GM18868 (cell line): ENCODE measurements at regions not wholly inside any gene's neighbourhood (a gene's known extent, or its start where the extent isn't known, plus 50 kb on each side); places are given as distances from the start of the nearest gene placed in this dataset.

Source experiments
- ATAC-seq: cut with Tn5 transposase; IDR thresholded peaks from one replicate; pipeline ENCODE4 v1.9.1; 2021; ENCODE audit warnings: mild to moderate bottlenecking, moderate library complexity; ENCODE audit not compliant: unreplicated experiment

DNA sequence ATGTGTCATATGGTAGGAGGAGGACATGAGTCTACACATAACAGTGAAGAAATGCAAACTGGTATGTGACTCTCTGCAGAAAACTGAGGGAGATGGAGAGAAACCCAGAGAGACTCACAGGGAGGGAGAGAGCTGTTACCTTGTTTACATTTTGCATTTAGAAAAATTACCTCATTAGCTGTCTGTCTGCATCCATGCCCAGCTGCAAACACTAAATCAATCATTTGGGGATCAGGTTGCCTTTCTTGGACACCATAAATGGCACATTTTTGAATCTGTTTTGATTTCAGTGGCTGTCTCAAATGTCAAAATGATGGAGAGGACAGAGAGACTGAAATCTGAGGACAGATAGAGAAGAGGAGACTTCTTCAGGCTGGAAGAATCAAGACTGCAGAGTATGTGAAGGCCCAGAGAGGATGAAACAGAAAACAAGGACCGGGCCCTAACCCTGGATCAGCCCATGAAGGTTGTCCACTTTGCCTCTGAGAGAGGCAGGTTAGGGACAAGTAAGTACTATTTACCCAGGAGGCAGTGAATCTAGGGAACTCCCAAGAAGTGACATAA, 92.2 kb downstream of the UNC5CL start:
- ATAC-seq: no peak

DNA sequence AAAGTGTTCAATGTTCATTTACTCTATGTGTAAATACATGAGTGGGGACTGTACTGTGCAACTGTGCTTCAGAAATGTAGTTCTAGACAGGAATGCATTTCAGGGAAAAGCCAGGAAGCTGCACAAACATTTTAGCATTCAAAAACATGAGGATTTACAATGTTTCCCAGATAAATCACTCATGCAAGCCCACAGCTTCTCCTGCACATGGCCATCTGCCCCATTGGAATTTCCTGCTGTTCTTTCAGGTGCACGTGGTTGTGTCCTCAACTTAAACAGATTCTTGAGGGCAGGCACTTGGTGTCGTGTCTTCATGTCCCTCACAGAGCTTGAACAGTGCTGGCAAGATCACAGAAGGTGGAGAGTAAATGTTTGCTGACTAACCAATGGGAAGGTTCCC, 101.5 kb downstream of the UNC5CL start:
- ATAC-seq: no peak

GRCh38 chr6:40936818-40937251, 102.2 kb downstream of the UNC5CL start:
- ATAC-seq: no peak

DNA sequence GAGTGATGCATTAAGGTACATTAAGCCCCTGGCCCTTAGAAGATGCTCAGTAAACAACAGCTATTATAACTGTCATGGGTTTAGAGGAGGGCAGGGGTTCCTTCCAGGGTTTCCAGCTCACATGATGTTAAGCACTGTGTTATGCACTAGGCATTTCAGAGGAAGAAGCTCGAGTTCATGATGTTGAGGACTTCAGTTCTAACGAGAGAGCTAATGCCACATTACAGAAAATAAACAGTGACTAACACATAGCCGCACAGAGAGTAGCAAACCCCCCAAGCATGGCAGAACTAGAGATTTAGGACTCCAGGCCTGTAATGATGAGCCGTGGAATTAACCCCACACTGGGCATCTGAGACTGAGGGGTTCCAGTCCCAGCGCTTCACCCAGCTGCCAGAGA, 105.2 kb downstream of the UNC5CL start:
- no peak for ATAC-seq

GRCh38 chr6:40932953-40933352, 106.1 kb downstream of the UNC5CL start:
- no peak for ATAC-seq

- no peak for ATAC-seq
Observed at GRCh38 chr6:40932366-40932765, 106.7 kb downstream of the UNC5CL start.

DNA sequence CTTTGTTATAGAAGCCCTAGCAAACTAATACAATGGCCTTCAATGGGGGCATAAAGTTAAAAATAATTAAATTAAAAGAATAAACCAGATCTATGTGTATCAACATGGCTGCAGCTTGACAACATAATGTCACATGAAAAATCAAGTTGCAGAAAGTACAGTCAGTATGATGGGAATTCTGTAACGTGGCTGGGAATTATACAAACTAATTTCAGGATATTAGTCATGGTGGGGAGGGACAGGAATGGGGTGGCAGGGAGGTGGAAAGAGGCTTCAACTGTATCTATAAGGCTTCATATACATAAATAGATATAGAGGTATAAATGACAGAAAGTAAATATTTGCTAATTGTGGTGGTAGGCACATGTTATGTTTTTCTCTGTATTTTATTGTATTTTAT, 107.1 kb downstream of the UNC5CL start:
- ATAC-seq: no peak

DNA sequence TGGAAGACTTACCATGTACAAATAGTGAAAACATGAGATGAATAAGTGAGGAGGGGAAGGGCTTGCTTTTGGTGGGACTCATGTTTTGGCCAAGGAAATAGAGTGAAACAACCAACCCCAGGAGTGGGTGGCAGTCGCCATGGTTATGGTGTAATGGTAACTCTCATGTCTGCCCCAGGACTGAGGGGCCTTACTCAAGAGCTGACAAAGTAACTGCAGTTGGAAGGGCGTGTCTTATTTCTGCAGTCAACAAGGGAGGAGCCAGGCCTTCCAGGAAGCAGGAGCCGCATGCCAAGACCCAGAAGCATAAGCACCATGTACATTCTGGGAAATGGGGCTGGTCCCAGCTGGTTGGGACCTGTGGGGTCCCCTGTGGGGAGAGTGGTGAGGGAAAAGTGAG, 108.5 kb downstream of the UNC5CL start:
- no peak for ATAC-seq

DNA sequence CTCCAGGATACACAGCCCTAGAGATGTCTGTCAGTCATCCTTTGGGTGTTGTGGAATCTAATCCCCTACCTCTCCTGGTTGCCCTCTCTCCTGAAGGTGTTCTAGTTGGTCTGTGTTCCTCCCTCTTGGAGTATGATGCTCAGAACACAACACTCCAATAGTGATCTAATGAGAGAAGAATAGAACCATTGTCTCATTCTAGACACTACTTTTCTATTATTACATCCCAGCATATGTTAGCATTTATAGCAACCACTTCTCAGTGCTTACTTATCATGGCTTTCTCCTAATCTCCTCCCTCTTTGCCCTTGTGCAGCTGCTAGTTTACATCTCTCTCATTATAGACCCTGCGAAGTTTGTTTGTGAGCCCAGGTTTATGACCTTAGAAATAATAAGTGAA, 109.0 kb downstream of the UNC5CL start:
- ATAC-seq: no peak

DNA sequence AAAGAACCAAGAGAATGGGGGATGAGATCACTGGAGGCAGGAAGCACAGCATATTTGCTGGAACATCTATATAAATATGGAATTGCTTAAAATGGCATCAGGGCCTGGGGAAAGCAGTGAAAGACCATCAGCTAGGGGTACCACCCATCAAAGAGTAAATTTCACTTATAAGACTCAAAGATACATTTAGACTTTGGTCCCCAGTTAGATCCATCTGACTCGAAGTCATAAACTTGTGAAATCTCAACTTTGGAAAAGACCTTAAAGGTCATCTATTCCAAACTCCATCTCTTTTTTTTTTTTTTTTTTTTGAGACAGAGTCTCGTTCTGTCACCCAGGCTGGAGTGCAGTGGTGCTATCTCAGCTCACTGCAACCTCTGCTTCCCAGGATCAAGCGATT, 109.8 kb downstream of the UNC5CL start:
- ATAC-seq: no peak

GRCh38 chr6:40928763-40929162, 110.3 kb downstream of the UNC5CL start:
- ATAC-seq: no peak

DNA sequence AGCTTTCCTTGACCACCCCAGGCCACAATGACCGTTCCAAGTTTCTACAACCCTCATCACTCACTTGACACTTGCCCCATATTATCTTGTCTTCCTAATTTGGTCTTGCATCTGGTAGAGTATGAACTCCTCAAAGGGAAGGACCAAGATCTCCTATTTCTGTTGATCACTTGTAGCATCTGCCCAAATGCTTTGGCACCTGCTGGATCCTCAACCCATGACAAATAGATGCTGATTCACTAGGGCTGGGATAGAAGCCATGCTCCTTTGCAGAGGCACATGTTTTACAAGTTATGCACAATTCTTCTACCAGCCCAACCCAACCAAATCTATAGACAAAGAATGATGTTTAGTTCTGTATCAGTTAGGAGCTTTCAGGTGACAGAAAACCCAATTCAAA, 110.7 kb downstream of the UNC5CL start:
- ATAC-seq: no peak

- ATAC-seq: no peak
Observed at GRCh38 chr6:40925341-40925740, 113.7 kb downstream of the UNC5CL start.

- ATAC-seq: no peak
Observed at GRCh38 chr6:40924839-40925238, 114.2 kb downstream of the UNC5CL start.

GRCh38 chr6:40923880-40924279, 115.1 kb downstream of the UNC5CL start:
- ATAC-seq: no peak

DNA sequence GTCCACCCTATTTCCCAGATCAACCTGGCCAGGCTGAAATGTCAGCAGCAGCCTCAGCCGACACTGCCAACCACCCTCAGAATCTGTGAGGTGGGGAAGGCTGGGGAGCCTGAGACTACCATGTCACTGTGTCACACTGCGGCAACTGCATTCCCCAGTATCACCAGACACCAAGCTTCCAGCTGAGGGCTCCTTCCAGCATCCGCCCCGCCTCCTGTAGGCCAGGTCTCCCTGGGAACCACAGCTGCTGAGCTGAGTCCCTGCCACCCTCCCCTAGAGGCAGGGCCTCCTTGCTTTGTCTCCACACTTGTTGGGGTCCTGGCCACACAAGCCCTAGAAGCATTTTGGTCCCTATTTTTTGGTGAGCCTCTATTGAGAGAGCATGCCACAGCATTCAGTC, 115.7 kb downstream of the UNC5CL start:
- ATAC-seq: no peak

DNA sequence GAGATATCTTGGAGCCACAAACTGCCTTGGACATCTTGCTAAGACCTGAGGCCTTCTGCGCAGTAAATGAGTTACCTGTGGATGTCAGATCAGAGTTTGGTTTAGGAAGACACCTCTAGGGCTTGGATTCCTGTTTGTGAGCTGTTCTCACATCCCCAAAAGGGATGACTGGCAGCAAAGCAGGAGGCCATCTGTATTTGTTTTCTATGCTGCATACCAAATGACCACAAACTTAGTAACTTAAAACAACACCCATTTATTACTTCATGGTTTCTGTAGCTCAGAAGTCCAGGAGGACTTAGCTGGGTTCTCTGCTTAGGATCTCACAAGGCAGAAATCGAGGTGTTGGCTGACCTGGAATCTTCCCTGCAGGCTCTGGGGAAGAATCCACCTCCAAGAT, 116.7 kb downstream of the UNC5CL start:
- no peak for ATAC-seq

- no peak for ATAC-seq
Observed at GRCh38 chr6:40918040-40918651, 120.9 kb downstream of the UNC5CL start.

DNA sequence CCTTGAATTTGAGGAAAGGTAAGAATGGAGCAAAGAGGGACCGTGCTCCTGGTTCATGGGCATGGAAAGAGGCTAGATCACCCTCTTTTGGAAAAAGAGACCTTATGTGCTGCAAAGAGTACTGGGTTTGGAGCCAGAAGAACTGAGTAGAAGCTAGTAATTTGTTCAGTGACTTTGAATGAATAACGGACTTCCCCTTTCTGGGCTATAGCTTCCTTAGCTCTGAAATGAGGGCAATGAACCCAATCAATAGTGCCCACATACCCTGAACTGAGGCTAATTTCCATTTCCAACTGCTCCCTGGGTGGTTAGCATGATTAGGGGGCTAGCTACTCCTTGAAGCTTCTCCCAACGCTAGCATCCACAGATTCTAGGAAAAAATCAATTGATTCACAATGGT, 121.4 kb downstream of the UNC5CL start:
- ATAC-seq: no peak

DNA sequence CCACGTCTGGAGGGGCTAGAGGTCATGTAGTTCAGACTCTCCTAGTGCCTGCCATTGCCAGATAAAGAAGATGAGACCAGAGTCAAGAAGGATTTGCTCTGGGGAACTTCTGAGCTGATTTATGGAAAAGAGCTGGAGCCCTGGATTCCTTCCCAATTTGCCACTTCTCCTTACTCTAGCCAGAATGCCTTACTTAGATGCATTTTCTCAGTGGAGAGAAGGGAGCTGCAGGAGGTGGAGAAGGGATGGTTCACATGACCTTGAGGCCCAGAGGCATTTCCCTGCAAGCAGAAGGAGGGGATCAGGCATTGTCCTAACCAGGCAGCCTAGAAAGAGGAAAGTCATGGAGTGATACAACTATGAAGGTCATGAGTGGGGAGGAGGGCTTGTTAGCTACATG, 122.2 kb downstream of the UNC5CL start:
- ATAC-seq: no peak

DNA sequence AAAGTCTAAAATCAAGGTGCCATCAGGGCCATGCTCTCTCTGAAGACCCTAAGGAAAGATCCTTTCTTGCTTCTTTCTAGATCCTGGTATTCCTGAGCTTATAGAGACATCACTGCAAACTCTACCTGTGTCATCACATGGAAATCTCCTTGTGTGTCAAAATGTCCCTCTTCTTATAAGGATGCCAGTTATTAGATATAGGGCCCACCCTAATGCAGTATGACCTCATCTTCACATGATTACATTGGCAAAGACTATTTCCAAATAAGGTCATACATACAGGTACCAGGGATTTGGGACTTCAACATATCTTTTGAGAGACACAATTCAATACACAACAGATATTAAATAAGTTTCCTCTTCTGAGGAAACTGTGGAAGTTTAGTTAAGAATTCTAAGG, 123.9 kb downstream of the UNC5CL start:
- no peak for ATAC-seq

DNA sequence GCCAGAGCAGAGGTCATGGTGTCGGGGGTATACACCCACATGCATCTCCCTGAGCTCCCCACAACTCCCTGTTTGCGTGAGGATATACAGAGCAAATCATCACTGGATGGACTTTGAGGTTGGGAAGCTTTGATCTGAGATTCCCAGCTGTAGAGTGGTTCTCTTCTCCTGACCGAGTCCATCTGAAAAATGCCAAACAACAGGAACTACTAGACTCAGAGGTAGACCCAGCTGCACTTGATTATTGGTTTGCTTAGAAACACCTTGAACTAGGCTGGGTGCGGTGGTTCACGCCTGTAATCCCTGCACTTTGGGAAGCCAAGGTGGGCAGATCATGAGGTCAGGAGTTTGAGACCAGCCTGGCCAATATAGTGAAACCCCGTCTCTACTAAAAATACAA, 125.0 kb downstream of the UNC5CL start:
- no peak for ATAC-seq
